Upper lobe of left lung (tissue), 6 donors: ENCODE measurements at regions not wholly inside any gene's neighbourhood (a gene's known extent, or its start where the extent isn't known, plus 50 kb on each side); places are given as distances from the start of the nearest gene placed in this dataset.
A peak's percentile ranks its signal among the peaks of the same experiment; 100 is the strongest.

Experiments used
- ATAC-seq, 2 donors: fragments of 200-7000 bp; cut with Tn5 transposase; one replicate each; pipeline ENCODE4 v1.9.1; 2022; ENCODE audit warnings: mild to moderate bottlenecking in 2 of 2, moderate library complexity in 2 of 2; ENCODE audit not compliant: low FRiP score in 2 of 2
- DNase-seq, 2 donors: peaks; one replicate each; pipeline ENCODE4 v3.0.0-alpha.2; 2019 to 2020
- H3K27ac ChIP-seq, 4 donors: fragments of 200-600 bp; sonication (generic); one replicate each; pipeline ENCODE4 v1.5.1; 2016 to 2019
- H3K27me3 ChIP-seq, 4 donors: fragments of 200-600 bp; sonication (generic); one replicate each; pipeline ENCODE4 v1.5.1; 2017 to 2019
- H3K36me3 ChIP-seq, 4 donors: fragments of 200-600 bp; sonication (generic); one replicate each; pipeline ENCODE4 v1.5.1; 2016 to 2019
- H3K4me1 ChIP-seq, 4 donors: fragments of 200-600 bp; sonication (generic); one replicate each; pipeline ENCODE4 v1.5.1; 2018 to 2019
- H3K4me3 ChIP-seq, 4 donors: fragments of 200-600 bp; sonication (generic); one replicate each; pipeline ENCODE4 v1.5.1; 2017 to 2019; ENCODE audit warnings: mild to moderate bottlenecking in 2 of 4, moderate library complexity in 1 of 4
- H3K9me3 ChIP-seq, 4 donors: fragments of 200-600 bp; sonication (generic); one replicate each; pipeline ENCODE4 v1.5.1; 2018 to 2019
- EP300 ChIP-seq, 4 donors: sonication (generic); formaldehyde crosslinking; IDR thresholded peaks; one replicate each; pipeline ENCODE4 v1.5.1; 2017; ENCODE audit warnings: antibody characterized with exemption in 4 of 4, control low read depth in 2 of 4
- POLR2A ChIP-seq, 4 donors: fragments of 450-650 bp; IDR thresholded peaks; one replicate each; pipeline ENCODE4 v1.5.1; 2016 to 2017; ENCODE audit warnings: antibody characterized with exemption in 4 of 4, mild to moderate bottlenecking in 2 of 4
- POLR2AphosphoS5 ChIP-seq, 2 donors: sonication (generic); formaldehyde crosslinking; IDR thresholded peaks; one replicate each; pipeline ENCODE4 v1.5.1; 2017; ENCODE audit warnings: antibody characterized with exemption in 2 of 2
- WGBS, 2 donors: methylation state at CpG; one replicate each; pipeline ENCODE4 v1.1.5; 2017 to 2018; 5-methylcytosine and 5-hydroxymethylcytosine counted together
- TF ChIP-seq, protein P1 (sequence below), 6 experiments: fragments of 450-650 bp in 4 of 6; fragments of 200-600 bp in 2 of 6; sonication (generic) in 2 of 6; IDR thresholded peaks; one replicate each; pipeline ENCODE4 v1.5.1; 2016 to 2019; ENCODE audit warnings: antibody characterized with exemption in 6 of 6
- donor health status: DM: no; HTN: no; CAD: no; lungs with moderate emphysema.
- donor health status: DM: no; HTN: yes; CAD: no; lungs with severe emphysema.

DNA sequence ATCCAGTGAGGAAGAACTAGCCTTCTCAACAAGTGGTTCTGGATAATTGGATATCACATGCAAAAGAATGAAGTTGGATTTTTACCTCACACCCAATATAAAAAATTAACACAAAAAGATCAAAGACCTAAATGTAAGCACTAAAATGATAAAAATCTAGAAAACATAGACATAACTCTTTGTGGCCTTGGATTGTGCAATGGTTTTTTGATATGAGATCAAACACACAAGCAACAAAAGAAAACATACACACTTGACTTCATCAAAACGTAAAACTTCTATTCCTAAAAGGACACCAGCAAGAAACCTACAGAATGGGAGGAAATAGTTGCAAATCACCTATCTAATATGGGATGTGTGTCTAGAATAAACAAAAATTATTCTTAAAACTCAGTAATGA is 54.1 kb upstream of the NFE2L2 start:
- DNase-seq = no peak
- Histone ChIP-seq H3K4me3 (no peak overlapping the region), H3K27ac (no peak overlapping the region), H3K4me1 (no peaks in the 10 kb centered on the region), H3K9me3 (no peaks in the 10 kb centered on the region), H3K27me3 (no peaks in the 10 kb centered on the region), H3K36me3 (peaks cover 0 to 9% (median 2%) of the 10 kb centered on the region in 4 donors)
- WGBS, 2 donors = 84 to 90% methylated on average over 1 of the region's 1 CpG
- TF ChIP-seq POLR2AphosphoS5 (IDR thresholded peaks at IDR 0.05) (no peak), POLR2A (IDR thresholded peaks at IDR 0.05) (no peak), EP300 (IDR thresholded peaks at IDR 0.05) (no peak)
- TF ChIP-seq, protein P1, sequence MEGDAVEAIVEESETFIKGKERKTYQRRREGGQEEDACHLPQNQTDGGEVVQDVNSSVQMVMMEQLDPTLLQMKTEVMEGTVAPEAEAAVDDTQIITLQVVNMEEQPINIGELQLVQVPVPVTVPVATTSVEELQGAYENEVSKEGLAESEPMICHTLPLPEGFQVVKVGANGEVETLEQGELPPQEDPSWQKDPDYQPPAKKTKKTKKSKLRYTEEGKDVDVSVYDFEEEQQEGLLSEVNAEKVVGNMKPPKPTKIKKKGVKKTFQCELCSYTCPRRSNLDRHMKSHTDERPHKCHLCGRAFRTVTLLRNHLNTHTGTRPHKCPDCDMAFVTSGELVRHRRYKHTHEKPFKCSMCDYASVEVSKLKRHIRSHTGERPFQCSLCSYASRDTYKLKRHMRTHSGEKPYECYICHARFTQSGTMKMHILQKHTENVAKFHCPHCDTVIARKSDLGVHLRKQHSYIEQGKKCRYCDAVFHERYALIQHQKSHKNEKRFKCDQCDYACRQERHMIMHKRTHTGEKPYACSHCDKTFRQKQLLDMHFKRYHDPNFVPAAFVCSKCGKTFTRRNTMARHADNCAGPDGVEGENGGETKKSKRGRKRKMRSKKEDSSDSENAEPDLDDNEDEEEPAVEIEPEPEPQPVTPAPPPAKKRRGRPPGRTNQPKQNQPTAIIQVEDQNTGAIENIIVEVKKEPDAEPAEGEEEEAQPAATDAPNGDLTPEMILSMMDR (IDR thresholded peaks at IDR 0.05) = no peak
- no peak for ATAC-seq

DNA sequence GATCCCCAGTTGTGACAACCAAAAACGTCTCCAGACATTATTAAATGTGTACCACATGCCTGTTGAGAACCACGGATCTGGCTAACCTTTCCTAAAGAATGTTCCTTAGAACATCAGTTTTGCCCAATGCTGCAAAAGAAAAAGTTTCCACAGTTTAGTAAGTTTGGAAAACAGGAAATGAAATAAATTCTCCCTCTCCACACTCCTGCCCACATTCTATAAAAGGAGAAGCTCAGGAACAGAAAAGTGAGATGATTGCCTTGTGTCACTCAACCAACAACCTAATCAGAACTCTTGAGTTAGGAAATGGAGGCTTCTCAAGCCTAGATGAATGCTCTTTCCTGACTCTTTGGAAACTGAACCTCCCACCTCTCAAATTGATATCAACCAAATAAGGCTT is 56.1 kb upstream of the NFE2L2 start:
- Histone ChIP-seq H3K4me1 (no peaks in the 10 kb centered on the region), H3K9me3 (no peaks in the 10 kb centered on the region), H3K36me3 (peaks cover 0 to 9% (median 2%) of the 10 kb centered on the region in 4 donors), H3K27me3 (no peaks in the 10 kb centered on the region), H3K4me3 (no peak overlapping the region), H3K27ac (no peak overlapping the region)
- WGBS, 2 donors = 80 to 96% methylated on average over 2 of the region's 2 CpGs
- no peak for TF ChIP-seq POLR2AphosphoS5 (IDR thresholded peaks at IDR 0.05)
- no peak for TF ChIP-seq POLR2A (IDR thresholded peaks at IDR 0.05)
- TF ChIP-seq, protein P1 (IDR thresholded peaks at IDR 0.05) = no peak
- TF ChIP-seq EP300 (IDR thresholded peaks at IDR 0.05) = no peak
- ATAC-seq (no peak), DNase-seq (no peak)

DNA sequence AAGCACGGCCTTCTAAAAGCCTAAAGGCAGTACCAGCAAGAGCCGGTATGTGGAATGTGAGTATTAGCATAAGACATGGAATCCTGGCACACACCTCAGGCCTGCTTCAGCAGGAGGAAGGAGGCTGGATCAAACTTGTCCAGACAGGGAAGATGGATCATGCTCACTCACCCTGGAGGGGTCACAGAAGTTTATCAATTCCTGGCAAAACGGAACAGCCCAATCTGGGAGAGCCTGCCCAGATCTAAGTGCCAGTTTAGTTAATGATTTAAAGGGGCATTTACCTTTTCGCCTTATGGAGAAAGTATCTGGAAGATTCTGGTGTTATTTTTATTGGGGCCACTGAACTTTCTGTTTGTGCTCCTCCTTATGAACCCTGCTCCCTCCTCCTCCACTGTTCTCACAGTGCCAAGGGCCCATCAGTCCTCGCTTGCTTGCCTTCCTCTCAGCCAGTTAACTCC is 58.3 kb upstream of the NFE2L2 start:
- Histone ChIP-seq H3K4me3 (no peak overlapping the region), H3K27me3 (no peaks in the 10 kb centered on the region), H3K9me3 (no peaks in the 10 kb centered on the region), H3K27ac (no peak overlapping the region), H3K4me1 (no peaks in the 10 kb centered on the region), H3K36me3 (peaks cover 0 to 9% (median 2%) of the 10 kb centered on the region in 4 donors)
- DNase-seq (no peak), ATAC-seq (peak in 1 of 2 donors; percentile 61)
- TF ChIP-seq EP300 (IDR thresholded peaks at IDR 0.05) = no peak
- TF ChIP-seq, protein P1 (IDR thresholded peaks at IDR 0.05) = no peak
- TF ChIP-seq POLR2AphosphoS5 (IDR thresholded peaks at IDR 0.05) = no peak
- TF ChIP-seq POLR2A (IDR thresholded peaks at IDR 0.05) = no peak
- 67 to 72% methylated on average over 5 of the region's 5 CpGs for WGBS, 2 donors

DNA sequence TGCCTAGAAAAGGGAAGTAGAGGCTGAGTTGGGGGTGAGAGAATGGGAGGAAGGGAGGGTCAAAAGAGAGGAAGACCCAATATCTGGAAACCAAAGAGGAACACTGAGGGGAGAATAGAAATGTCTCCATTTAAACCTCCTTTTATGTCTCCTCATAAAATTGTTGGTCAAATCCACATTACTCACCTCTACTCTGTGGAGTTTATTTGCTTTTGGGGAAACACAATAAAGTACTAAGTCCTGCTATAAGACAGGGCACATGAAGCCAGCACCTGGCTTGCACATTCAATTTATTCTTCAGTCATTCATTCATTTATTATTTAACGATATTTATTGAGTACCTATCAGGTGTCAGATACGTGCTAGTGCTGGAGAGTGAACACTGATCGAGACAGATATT is 60.3 kb upstream of the NFE2L2 start:
- 63 to 71% methylated on average over 3 of the region's 3 CpGs for WGBS, 2 donors
- H3K4me3 ChIP-seq = no peak overlapping the region
- H3K9me3 ChIP-seq = no peaks in the 10 kb centered on the region
- no peaks in the 10 kb centered on the region for H3K4me1 ChIP-seq
- TF ChIP-seq, protein P1 (IDR thresholded peaks at IDR 0.05) = no peak
- no peak for TF ChIP-seq POLR2AphosphoS5 (IDR thresholded peaks at IDR 0.05)
- no peak for TF ChIP-seq EP300 (IDR thresholded peaks at IDR 0.05)
- TF ChIP-seq POLR2A (IDR thresholded peaks at IDR 0.05) = no peak
- no peak for ATAC-seq
- no peaks in the 10 kb centered on the region for H3K27me3 ChIP-seq
- no peak overlapping the region for H3K27ac ChIP-seq
- peaks cover 0 to 9% (median 2%) of the 10 kb centered on the region in 4 donors for H3K36me3 ChIP-seq
- DNase-seq = no peak

DNA sequence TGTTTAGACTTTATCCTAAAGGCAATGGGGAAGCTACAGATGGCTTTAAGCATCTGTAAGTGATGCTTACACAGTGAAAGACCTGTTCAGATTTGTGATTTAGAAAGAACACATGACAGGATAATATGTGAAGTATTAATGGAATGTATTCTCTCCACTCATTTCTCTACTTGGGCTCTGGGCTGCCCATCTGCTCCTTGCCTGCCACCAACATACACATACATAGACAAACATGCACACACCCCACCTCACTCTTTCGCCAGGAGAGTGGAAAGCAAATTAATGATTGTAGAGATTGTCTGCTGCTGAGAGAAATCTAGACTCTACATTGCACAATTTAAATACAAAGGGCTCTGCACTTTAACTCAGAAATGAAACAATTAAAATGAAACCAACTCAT is 61.0 kb upstream of the NFE2L2 start:
- H3K4me1 ChIP-seq = no peaks in the 10 kb centered on the region
- 52 to 58% methylated on average over 1 of the region's 1 CpG for WGBS, 2 donors
- TF ChIP-seq, protein P1 (IDR thresholded peaks at IDR 0.05) = no peak
- TF ChIP-seq POLR2A (IDR thresholded peaks at IDR 0.05) (no peak), POLR2AphosphoS5 (IDR thresholded peaks at IDR 0.05) (no peak), EP300 (IDR thresholded peaks at IDR 0.05) (no peak)
- ATAC-seq = peak in 1 of 2 donors; percentile 27
- H3K27ac ChIP-seq = no peak overlapping the region
- no peaks in the 10 kb centered on the region for H3K9me3 ChIP-seq
- no peaks in the 10 kb centered on the region for H3K27me3 ChIP-seq
- DNase-seq = no peak
- peaks cover 0 to 9% (median 2%) of the 10 kb centered on the region in 4 donors for H3K36me3 ChIP-seq
- no peak overlapping the region for H3K4me3 ChIP-seq
